ENCODE measurements at regions not wholly inside any gene's neighbourhood (a gene's known extent, or its start where the extent isn't known, plus 50 kb on each side); places are given as distances from the start of the nearest gene placed in this dataset.

GRCh38 chr9:105978336-105978735 is 284.0 kb downstream of the TMEM38B start:
- H3K27ac ChIP-seq (ENCODE audit: insufficient read depth, low read depth, low read length), result no peak overlapping the region
- H2AFZ ChIP-seq (ENCODE audit: low read depth, low read length), result no peak overlapping the region
- H3K4me1 ChIP-seq (ENCODE audit: control insufficient read depth, extremely low read depth, insufficient read depth, low read length), result no peaks in the 10 kb centered on the region
- no peak for FAIRE-seq
- DNase-seq (ENCODE audit: low read depth, low spot score), result no peak
- no peaks in the 10 kb centered on the region for H3K9me1 ChIP-seq (replicated peaks; ENCODE audit: control insufficient read depth, extremely low read depth, insufficient read depth, low read length)
- no peaks in the 10 kb centered on the region for H4K20me1 ChIP-seq (replicated peaks; ENCODE audit: control insufficient read depth, extremely low read depth, insufficient read depth, low read length)
- H3K4me3 ChIP-seq (replicated peaks in 1 of 3; ENCODE audit: insufficient read depth in 1 of 3, low read depth in 1 of 3, low read length in 3 of 3), result no peak overlapping the region
- no peak overlapping the region for H3K4me2 ChIP-seq (ENCODE audit: insufficient read depth, low read length)
- no peaks in the 10 kb centered on the region for H3K79me2 ChIP-seq (ENCODE audit: control insufficient read depth, insufficient read depth, low read length)
- no peak overlapping the region for H3K9ac ChIP-seq (replicated peaks; ENCODE audit: extremely low read depth, insufficient read depth, low read length)
- dilution Hi-C loops (cut with MboI; ENCODE audit: extremely low pct_ligation_motif_present, low sequenced_read_pairs), result no loop called here
- ChIA-PET CTCF (no interaction called here), POLR2A (no interaction called here)
- no TSS peak for BruUV-seq (replicated peaks)
- intact Hi-C loops (cut with micrococcal nuclease), result no loop called here
- H3K9me3 ChIP-seq (replicated peaks; ENCODE audit: control insufficient read depth, insufficient read depth, low read length), result no peaks in the 10 kb centered on the region
- TF ChIP-seq GATA2 (IDR thresholded peaks at IDR 0.05; ENCODE audit: insufficient read depth, insufficient read length, low read depth, low read length) (no peak), POLR2A (IDR thresholded peaks at IDR 0.05; ENCODE audit: low read depth, low read length) (no peak), MYC (IDR thresholded peaks at IDR 0.05; ENCODE audit: low read depth, low read length) (no peak), CTCF (IDR thresholded peaks at IDR 0.05; ENCODE audit: extremely low read depth in 1 of 2, insufficient read depth in 1 of 2, low read depth in 1 of 2, low read length in 2 of 2) (no peak), POLR2AphosphoS5 (IDR thresholded peaks at IDR 0.05; ENCODE audit: insufficient read depth, low read depth, low read length) (no peak), EZH2 (IDR thresholded peaks at IDR 0.05; ENCODE audit: borderline replicate concordance, low read depth, low read length, severe bottlenecking) (no peak), MAX (IDR thresholded peaks at IDR 0.05; ENCODE audit: insufficient read depth, insufficient read length) (no peak), FOS (IDR thresholded peaks at IDR 0.05; ENCODE audit: borderline replicate concordance, insufficient read depth, low read length) (no peak), JUN (IDR thresholded peaks at IDR 0.05; ENCODE audit: borderline replicate concordance, insufficient read depth, insufficient read length, low read depth) (no peak)
- H3K36me3 ChIP-seq (ENCODE audit: control insufficient read depth in 2 of 2, extremely low read depth in 1 of 2, insufficient read depth in 2 of 2, low read length in 2 of 2), result no peaks in the 10 kb centered on the region
- no peaks in the 10 kb centered on the region for H3K27me3 ChIP-seq (ENCODE audit: control insufficient read depth in 2 of 2, insufficient read depth in 2 of 2, low read length in 2 of 2)
